Ishikawa (cell line): ENCODE measurements at regions not wholly inside any gene's neighbourhood (a gene's known extent, or its start where the extent isn't known, plus 50 kb on each side); places are given as distances from the start of the nearest gene placed in this dataset.

Source experiments
- CEBPB ChIP-seq: IDR thresholded peaks from 2 replicates; pipeline ENCODE4 v1.6.1; 2012
- CREB1 ChIP-seq: IDR thresholded peaks from 2 replicates; pipeline ENCODE4 v1.6.1; 2012; ENCODE audit warnings: low read depth
- EGR1 ChIP-seq: IDR thresholded peaks from 2 replicates; pipeline ENCODE4 v1.6.1; 2012
- EP300 ChIP-seq: IDR thresholded peaks from 2 replicates; pipeline ENCODE4 v1.6.1; 2012; ENCODE audit warnings: borderline replicate concordance
- FOXM1 ChIP-seq: IDR thresholded peaks from 2 replicates; pipeline ENCODE4 v1.6.1; 2012; ENCODE audit warnings: low read depth, borderline replicate concordance
- NFIC ChIP-seq: IDR thresholded peaks from 2 replicates; pipeline ENCODE4 v1.6.1; 2012
- RAD21 ChIP-seq: IDR thresholded peaks from 2 replicates; pipeline ENCODE4 v1.6.1; 2012; ENCODE audit warnings: low read depth
- TAF1 ChIP-seq: IDR thresholded peaks from 2 replicates; pipeline ENCODE4 v1.6.1; 2012; ENCODE audit warnings: low read depth, mild to moderate bottlenecking
- TCF12 ChIP-seq: IDR thresholded peaks from 2 replicates; pipeline ENCODE4 v1.6.1; 2012; ENCODE audit warnings: low read depth
- TEAD4 ChIP-seq: IDR thresholded peaks from 2 replicates; pipeline ENCODE4 v1.6.1; 2012
- USF1 ChIP-seq: IDR thresholded peaks from 2 replicates; pipeline ENCODE4 v1.6.1; 2012
- YY1 ChIP-seq: IDR thresholded peaks from 2 replicates; pipeline ENCODE4 v1.6.1; 2012; ENCODE audit warnings: low read depth
- ZBTB7A ChIP-seq: IDR thresholded peaks from 2 replicates; pipeline ENCODE4 v1.6.1; 2012; ENCODE audit warnings: low read depth
- TF ChIP-seq, protein P1 (sequence below): IDR thresholded peaks from 2 replicates; pipeline ENCODE4 v1.6.1; 2012
- TF ChIP-seq, protein P2 (sequence below): IDR thresholded peaks from 2 replicates; pipeline ENCODE4 v1.6.1; 2012; ENCODE audit warnings: low read depth, mild to moderate bottlenecking

- TF ChIP-seq USF1, result no peak
- no peak for TF ChIP-seq TAF1
- TF ChIP-seq, protein P1, sequence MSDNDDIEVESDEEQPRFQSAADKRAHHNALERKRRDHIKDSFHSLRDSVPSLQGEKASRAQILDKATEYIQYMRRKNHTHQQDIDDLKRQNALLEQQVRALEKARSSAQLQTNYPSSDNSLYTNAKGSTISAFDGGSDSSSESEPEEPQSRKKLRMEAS, result no peak
- TF ChIP-seq EGR1, result no peak
- TF ChIP-seq CEBPB, result no peak
- TF ChIP-seq, protein P2, sequence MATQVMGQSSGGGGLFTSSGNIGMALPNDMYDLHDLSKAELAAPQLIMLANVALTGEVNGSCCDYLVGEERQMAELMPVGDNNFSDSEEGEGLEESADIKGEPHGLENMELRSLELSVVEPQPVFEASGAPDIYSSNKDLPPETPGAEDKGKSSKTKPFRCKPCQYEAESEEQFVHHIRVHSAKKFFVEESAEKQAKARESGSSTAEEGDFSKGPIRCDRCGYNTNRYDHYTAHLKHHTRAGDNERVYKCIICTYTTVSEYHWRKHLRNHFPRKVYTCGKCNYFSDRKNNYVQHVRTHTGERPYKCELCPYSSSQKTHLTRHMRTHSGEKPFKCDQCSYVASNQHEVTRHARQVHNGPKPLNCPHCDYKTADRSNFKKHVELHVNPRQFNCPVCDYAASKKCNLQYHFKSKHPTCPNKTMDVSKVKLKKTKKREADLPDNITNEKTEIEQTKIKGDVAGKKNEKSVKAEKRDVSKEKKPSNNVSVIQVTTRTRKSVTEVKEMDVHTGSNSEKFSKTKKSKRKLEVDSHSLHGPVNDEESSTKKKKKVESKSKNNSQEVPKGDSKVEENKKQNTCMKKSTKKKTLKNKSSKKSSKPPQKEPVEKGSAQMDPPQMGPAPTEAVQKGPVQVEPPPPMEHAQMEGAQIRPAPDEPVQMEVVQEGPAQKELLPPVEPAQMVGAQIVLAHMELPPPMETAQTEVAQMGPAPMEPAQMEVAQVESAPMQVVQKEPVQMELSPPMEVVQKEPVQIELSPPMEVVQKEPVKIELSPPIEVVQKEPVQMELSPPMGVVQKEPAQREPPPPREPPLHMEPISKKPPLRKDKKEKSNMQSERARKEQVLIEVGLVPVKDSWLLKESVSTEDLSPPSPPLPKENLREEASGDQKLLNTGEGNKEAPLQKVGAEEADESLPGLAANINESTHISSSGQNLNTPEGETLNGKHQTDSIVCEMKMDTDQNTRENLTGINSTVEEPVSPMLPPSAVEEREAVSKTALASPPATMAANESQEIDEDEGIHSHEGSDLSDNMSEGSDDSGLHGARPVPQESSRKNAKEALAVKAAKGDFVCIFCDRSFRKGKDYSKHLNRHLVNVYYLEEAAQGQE, result no peak
- no peak for TF ChIP-seq FOXM1
- no peak for TF ChIP-seq RAD21
- no peak for TF ChIP-seq TEAD4
- no peak for TF ChIP-seq ZBTB7A
- no peak for TF ChIP-seq NFIC
These were observed 231.4 kb upstream of the OSR1 start for GRCh38 chr2:19589791-19590190.

- no peak for TF ChIP-seq YY1
- TF ChIP-seq EP300, result no peak
- TF ChIP-seq USF1, result no peak
- TF ChIP-seq, protein P2, result no peak
- TF ChIP-seq, protein P1, result no peak
- TF ChIP-seq RAD21, result no peak
- TF ChIP-seq TEAD4, result no peak
- no peak for TF ChIP-seq FOXM1
- TF ChIP-seq EGR1, result no peak
- TF ChIP-seq TCF12, result no peak
- no peak for TF ChIP-seq CREB1
- no peak for TF ChIP-seq NFIC
- TF ChIP-seq ZBTB7A, result no peak
- no peak for TF ChIP-seq CEBPB
- TF ChIP-seq TAF1, result no peak
These were observed 222.4 kb upstream of the OSR1 start for GRCh38 chr2:19580830-19581229.

- TF ChIP-seq EGR1 (no peak), TAF1 (no peak), YY1 (no peak), CREB1 (no peak), TCF12 (no peak), CEBPB (no peak), ZBTB7A (no peak), NFIC (no peak), USF1 (no peak), EP300 (no peak), FOXM1 (no peak)
- TF ChIP-seq, protein P2, result no peak
These were observed 221.8 kb upstream of the OSR1 start for GRCh38 chr2:19580264-19580663.

DNA sequence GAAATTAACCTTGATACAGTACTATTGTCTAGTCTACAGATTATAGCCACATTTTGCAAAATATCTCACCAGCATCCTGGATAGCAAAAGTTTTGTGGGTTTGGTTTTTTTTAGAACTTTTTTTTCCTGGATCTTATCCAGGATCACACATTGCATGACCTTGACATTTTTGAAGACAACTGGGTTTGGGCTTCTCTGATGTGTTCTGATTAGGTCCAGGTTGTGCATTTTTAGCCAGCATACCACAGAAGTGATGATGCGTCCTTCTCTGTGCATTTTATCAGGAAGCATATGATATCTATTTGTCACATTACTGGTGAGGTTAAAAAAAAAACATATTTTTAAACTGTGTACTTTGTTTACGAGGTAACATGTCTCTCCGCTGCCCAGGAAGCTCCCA, 221.0 kb upstream of the OSR1 start:
- TF ChIP-seq YY1 (no peak), CEBPB (no peak), TEAD4 (no peak), RAD21 (no peak), TAF1 (no peak), CREB1 (no peak), USF1 (no peak), FOXM1 (no peak)
- TF ChIP-seq, protein P2, result no peak
